ENCODE measurements at regions not wholly inside any gene's neighbourhood (a gene's known extent, or its start where the extent isn't known, plus 50 kb on each side); places are given as distances from the start of the nearest gene placed in this dataset.

DNA sequence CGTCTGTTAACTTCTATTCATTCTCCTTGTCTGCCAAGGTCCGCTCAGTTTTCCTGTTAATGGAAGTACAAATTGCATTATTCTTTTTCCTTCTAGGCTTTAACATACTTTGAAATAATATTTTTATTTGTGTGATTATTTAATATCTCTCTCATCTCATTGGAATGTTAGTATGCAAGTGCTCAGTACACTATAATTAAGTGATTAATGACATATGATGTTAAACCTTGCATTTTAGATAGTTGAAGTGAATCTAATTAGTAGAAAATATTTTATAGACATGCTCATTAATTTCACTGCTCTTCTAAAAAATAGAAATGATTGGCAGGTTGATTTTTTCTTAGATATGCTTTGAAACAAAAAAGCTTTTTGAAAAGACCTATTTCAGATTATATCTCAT, 1079.8 kb downstream of the RAPGEF2 start:
- no peaks in the 10 kb centered on the region for H3K36me3 ChIP-seq (ENCODE audit: insufficient read depth, low read length)
- no peaks in the 10 kb centered on the region for H3K27me3 ChIP-seq (ENCODE audit: insufficient read depth, low read length)
- no peaks in the 10 kb centered on the region for H3K79me2 ChIP-seq (ENCODE audit: control insufficient read depth, insufficient read depth, low read length, unreplicated experiment)
- peaks cover 4% of the 10 kb centered on the region for H3K4me1 ChIP-seq (ENCODE audit: control insufficient read depth, insufficient read depth, low read length, unreplicated experiment)
- H3K27ac ChIP-seq (ENCODE audit: low read depth, low read length) = no peak overlapping the region
- H3K4me3 ChIP-seq (ENCODE audit: low read depth, low read length) = no peak overlapping the region
- H2AFZ ChIP-seq (ENCODE audit: low read length, unreplicated experiment) = no peak overlapping the region

DNA sequence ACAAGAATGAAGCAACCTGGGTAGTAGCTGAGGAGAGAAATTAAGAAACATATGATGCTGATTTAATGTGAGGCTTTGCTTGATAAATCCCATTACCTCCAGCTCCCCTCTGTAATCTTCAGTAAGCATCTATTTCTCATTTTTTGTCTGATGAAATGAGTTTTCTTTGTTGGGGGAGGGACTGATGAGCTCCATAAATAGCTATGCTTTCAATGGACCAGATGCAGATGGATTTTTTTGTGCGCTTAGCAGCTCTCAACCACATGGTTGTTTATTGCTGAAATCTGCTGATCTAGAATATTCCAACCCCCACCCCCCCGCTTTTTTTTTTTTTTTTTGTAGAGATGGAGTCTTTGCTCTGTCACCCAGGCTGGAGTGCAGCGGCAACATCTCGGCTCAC, 1082.0 kb downstream of the RAPGEF2 start:
- Histone ChIP-seq H3K4me3 (ENCODE audit: low read depth, low read length) (no peak overlapping the region), H3K27ac (ENCODE audit: low read depth, low read length) (no peak overlapping the region), H3K4me1 (ENCODE audit: control insufficient read depth, insufficient read depth, low read length, unreplicated experiment) (peaks cover 3% of the 10 kb centered on the region), H3K36me3 (ENCODE audit: insufficient read depth, low read length) (no peaks in the 10 kb centered on the region), H3K27me3 (ENCODE audit: insufficient read depth, low read length) (no peaks in the 10 kb centered on the region), H3K79me2 (ENCODE audit: control insufficient read depth, insufficient read depth, low read length, unreplicated experiment) (no peaks in the 10 kb centered on the region), H2AFZ (ENCODE audit: low read length, unreplicated experiment) (no peak overlapping the region)

DNA sequence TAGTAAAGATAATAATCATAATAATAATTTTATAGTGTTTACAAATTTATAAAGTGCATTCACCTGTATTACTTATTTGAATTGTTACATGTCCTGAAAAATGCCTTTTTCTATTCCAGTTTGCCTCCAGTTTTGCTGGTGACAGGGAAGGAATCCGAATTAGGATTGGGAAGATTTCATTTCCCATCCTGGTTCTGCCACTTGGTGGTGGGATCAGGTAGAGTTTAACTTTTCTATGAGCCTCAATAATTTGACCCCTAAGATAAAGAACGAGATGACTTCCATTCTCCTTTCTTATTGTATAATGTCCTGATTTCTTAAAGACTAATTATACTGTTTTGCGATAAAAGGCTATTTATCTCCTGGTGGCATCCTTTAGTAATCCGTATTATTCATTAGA, 1090.9 kb downstream of the RAPGEF2 start:
- no peaks in the 10 kb centered on the region for H3K4me1 ChIP-seq (ENCODE audit: control insufficient read depth, insufficient read depth, low read length, unreplicated experiment)
- no peaks in the 10 kb centered on the region for H3K27me3 ChIP-seq (ENCODE audit: insufficient read depth, low read length)
- no peaks in the 10 kb centered on the region for H3K36me3 ChIP-seq (ENCODE audit: insufficient read depth, low read length)
- H3K4me3 ChIP-seq (ENCODE audit: low read depth, low read length) = no peak overlapping the region
- H3K27ac ChIP-seq (ENCODE audit: low read depth, low read length) = no peak overlapping the region
- H3K79me2 ChIP-seq (ENCODE audit: control insufficient read depth, insufficient read depth, low read length, unreplicated experiment) = no peaks in the 10 kb centered on the region
- H2AFZ ChIP-seq (ENCODE audit: low read length, unreplicated experiment) = no peak overlapping the region

DNA sequence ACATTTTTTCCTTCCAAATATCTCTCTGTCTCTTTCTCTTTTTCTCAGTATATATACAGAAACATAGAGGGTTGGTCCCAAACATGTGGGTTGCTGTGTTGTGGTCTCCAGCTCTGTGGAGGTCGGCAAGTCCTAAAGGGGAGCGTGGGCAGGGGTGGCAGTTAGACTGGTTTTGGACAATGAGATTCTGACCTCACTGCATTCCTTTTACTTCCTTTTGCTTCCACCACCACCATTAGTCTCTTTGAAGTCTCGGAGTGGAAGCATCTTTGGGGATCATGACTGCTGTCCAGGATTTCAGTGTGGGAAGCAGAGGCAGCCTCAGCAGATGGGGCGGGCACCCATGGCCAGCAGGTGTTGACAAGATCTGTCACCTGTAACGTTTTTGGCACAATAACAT, 1091.8 kb downstream of the RAPGEF2 start:
- no peak overlapping the region for H2AFZ ChIP-seq (ENCODE audit: low read length, unreplicated experiment)
- no peaks in the 10 kb centered on the region for H3K36me3 ChIP-seq (ENCODE audit: insufficient read depth, low read length)
- H3K27ac ChIP-seq (ENCODE audit: low read depth, low read length) = no peak overlapping the region
- H3K79me2 ChIP-seq (ENCODE audit: control insufficient read depth, insufficient read depth, low read length, unreplicated experiment) = no peaks in the 10 kb centered on the region
- no peaks in the 10 kb centered on the region for H3K4me1 ChIP-seq (ENCODE audit: control insufficient read depth, insufficient read depth, low read length, unreplicated experiment)
- H3K4me3 ChIP-seq (ENCODE audit: low read depth, low read length) = no peak overlapping the region
- no peaks in the 10 kb centered on the region for H3K27me3 ChIP-seq (ENCODE audit: insufficient read depth, low read length)

DNA sequence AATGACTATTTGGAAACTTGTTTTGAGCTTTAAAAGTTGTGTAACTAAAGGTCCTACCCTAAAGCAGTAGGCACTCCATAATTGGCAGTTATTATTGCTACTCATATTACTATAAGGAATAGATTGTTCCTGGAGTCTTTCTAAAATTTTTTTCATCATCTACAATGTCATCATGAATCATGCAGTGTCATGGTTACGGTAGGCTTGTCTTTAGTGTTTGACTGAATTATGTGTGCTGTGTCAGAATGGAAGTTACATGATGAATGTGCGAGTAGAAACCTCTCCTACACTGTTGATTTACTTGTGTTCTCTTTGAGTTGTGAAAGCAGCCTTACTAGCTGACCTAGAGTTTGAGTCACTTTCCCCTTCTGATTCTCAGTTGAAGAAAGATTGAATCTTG, 1099.9 kb downstream of the RAPGEF2 start:
- H3K79me2 ChIP-seq (ENCODE audit: control insufficient read depth, insufficient read depth, low read length, unreplicated experiment) = no peaks in the 10 kb centered on the region
- H3K4me3 ChIP-seq (ENCODE audit: low read depth, low read length) = no peak overlapping the region
- H3K27me3 ChIP-seq (ENCODE audit: insufficient read depth, low read length) = no peaks in the 10 kb centered on the region
- H3K27ac ChIP-seq (ENCODE audit: low read depth, low read length) = peak overlapping the region; percentile 59
- no peaks in the 10 kb centered on the region for H3K4me1 ChIP-seq (ENCODE audit: control insufficient read depth, insufficient read depth, low read length, unreplicated experiment)
- H3K36me3 ChIP-seq (ENCODE audit: insufficient read depth, low read length) = no peaks in the 10 kb centered on the region
- H2AFZ ChIP-seq (ENCODE audit: low read length, unreplicated experiment) = no peak overlapping the region

DNA sequence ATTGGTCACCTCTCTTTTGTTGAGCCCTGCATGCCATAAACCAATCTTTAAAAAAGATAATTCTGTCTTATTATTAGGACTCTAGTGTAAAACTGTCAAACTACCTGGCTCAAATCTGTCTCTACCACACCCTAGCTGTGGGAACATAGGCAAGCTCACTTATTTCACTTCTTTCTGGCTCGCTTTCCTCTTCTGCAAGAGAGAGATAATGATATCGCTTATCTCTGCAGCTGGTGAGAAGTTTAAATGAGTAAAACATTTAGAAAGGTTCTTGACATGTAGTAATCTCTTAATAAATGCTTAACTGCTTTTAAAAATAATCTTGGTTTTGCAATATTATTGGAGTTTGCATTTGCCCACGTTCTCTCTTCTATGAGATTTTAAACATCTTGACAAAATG, 1109.2 kb downstream of the RAPGEF2 start:
- Histone ChIP-seq H3K36me3 (ENCODE audit: insufficient read depth, low read length) (no peaks in the 10 kb centered on the region), H3K4me3 (ENCODE audit: low read depth, low read length) (no peak overlapping the region), H3K27ac (ENCODE audit: low read depth, low read length) (no peak overlapping the region), H3K4me1 (ENCODE audit: control insufficient read depth, insufficient read depth, low read length, unreplicated experiment) (no peaks in the 10 kb centered on the region), H2AFZ (ENCODE audit: low read length, unreplicated experiment) (no peak overlapping the region), H3K27me3 (ENCODE audit: insufficient read depth, low read length) (no peaks in the 10 kb centered on the region), H3K79me2 (ENCODE audit: control insufficient read depth, insufficient read depth, low read length, unreplicated experiment) (no peaks in the 10 kb centered on the region)

DNA sequence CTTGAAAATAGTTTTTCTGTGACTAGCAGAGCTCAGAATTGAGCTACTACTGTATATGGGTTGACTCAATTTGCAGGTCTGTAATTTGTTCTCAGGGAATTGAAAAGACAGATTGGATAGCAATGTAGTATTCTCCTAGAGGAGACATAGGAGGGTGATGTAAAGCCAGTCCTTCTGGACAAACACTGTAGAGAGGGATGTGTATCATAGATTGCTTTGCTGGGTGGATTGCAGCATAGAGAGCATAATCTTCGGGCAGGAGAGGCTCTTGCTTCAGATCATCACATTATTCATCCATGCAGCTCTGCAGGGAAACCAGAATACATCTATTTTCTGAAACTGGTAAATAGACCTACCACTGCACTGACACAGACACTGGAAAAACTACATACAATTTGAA, 1110.5 kb downstream of the RAPGEF2 start:
- H3K4me1 ChIP-seq (ENCODE audit: control insufficient read depth, insufficient read depth, low read length, unreplicated experiment) = no peaks in the 10 kb centered on the region
- no peaks in the 10 kb centered on the region for H3K36me3 ChIP-seq (ENCODE audit: insufficient read depth, low read length)
- no peak overlapping the region for H3K4me3 ChIP-seq (ENCODE audit: low read depth, low read length)
- H3K27me3 ChIP-seq (ENCODE audit: insufficient read depth, low read length) = no peaks in the 10 kb centered on the region
- no peak overlapping the region for H3K27ac ChIP-seq (ENCODE audit: low read depth, low read length)
- no peak overlapping the region for H2AFZ ChIP-seq (ENCODE audit: low read length, unreplicated experiment)
- no peaks in the 10 kb centered on the region for H3K79me2 ChIP-seq (ENCODE audit: control insufficient read depth, insufficient read depth, low read length, unreplicated experiment)

DNA sequence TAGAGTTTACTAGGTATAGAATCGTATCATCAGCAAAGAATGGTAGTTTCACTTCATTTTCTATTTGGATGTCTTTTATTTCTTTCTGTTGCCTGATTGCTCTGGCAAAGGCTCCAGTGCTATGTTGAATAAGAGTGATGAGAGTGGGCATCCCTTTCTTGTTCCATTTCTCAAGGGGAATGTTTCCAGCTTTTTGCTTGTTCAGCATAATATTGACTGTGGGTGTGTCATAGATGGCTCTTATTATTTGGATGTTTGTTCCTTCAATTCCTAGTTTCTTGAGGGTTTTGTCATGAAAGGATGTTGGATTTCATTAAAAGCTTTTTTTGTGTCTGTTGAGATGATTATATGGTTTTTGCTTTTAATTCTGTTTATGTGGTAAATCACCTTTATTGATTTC, 1114.5 kb downstream of the RAPGEF2 start:
- no peaks in the 10 kb centered on the region for H3K79me2 ChIP-seq (ENCODE audit: control insufficient read depth, insufficient read depth, low read length, unreplicated experiment)
- H3K4me1 ChIP-seq (ENCODE audit: control insufficient read depth, insufficient read depth, low read length, unreplicated experiment) = no peaks in the 10 kb centered on the region

DNA sequence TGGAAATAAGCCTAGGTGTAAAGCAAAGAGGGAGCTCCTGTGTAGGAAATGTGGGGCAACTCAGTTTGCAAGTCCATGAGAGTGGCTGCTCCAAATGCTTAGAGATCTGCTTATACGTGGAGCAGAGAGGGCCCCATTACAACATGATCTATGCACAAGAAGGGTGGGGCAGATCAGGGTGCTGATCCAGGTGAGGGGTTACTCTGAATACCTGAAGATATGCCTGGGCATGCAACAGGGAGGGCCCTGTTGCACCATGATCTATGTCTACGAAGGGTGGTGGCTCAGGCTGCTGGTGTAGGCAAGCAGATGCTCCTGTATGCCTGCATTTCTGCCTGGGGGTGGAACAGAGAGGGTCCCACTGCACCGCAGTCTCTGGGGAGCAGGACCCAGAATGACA, 1121.2 kb downstream of the RAPGEF2 start:
- H3K79me2 ChIP-seq (ENCODE audit: control insufficient read depth, insufficient read depth, low read length, unreplicated experiment) = no peaks in the 10 kb centered on the region
- no peak overlapping the region for H3K27ac ChIP-seq (ENCODE audit: low read depth, low read length)
- no peaks in the 10 kb centered on the region for H3K4me1 ChIP-seq (ENCODE audit: control insufficient read depth, insufficient read depth, low read length, unreplicated experiment)
- no peaks in the 10 kb centered on the region for H3K27me3 ChIP-seq (ENCODE audit: insufficient read depth, low read length)
- no peak overlapping the region for H3K4me3 ChIP-seq (ENCODE audit: low read depth, low read length)
- no peaks in the 10 kb centered on the region for H3K36me3 ChIP-seq (ENCODE audit: insufficient read depth, low read length)
- H2AFZ ChIP-seq (ENCODE audit: low read length, unreplicated experiment) = no peak overlapping the region

More for the DNA sequence above, 1114.5 kb downstream of the RAPGEF2 start:
- Histone ChIP-seq H3K27me3 (ENCODE audit: insufficient read depth, low read length) (no peaks in the 10 kb centered on the region), H3K36me3 (ENCODE audit: insufficient read depth, low read length) (no peaks in the 10 kb centered on the region), H3K27ac (ENCODE audit: low read depth, low read length) (no peak overlapping the region), H3K4me3 (ENCODE audit: low read depth, low read length) (no peak overlapping the region), H2AFZ (ENCODE audit: low read length, unreplicated experiment) (no peak overlapping the region)

DNA sequence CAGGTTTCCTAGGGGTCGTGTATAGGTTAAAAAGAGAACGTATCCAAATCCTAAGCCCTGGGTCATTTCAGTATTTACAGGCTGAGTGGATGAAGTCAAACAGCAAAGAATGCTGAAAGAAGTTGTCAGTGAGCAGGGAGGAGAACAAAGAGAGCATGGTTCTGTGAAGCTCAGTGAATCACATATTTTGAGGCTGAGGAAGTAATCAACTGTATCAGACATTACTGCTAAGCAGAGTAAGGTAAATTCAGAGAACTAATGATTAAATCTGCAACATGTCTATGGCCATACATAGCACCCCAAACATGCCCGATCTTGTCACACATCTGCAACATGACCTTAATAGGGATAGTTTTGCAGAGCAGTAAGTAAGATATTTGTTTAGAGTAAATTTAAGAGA, 1130.3 kb downstream of the RAPGEF2 start:
- H3K4me3 ChIP-seq (ENCODE audit: low read depth, low read length) = no peak overlapping the region
- H3K4me1 ChIP-seq (ENCODE audit: control insufficient read depth, insufficient read depth, low read length, unreplicated experiment) = no peaks in the 10 kb centered on the region
- H2AFZ ChIP-seq (ENCODE audit: low read length, unreplicated experiment) = no peak overlapping the region
- H3K36me3 ChIP-seq (ENCODE audit: insufficient read depth, low read length) = no peaks in the 10 kb centered on the region
- H3K27ac ChIP-seq (ENCODE audit: low read depth, low read length) = no peak overlapping the region
- H3K27me3 ChIP-seq (ENCODE audit: insufficient read depth, low read length) = no peaks in the 10 kb centered on the region
- no peaks in the 10 kb centered on the region for H3K79me2 ChIP-seq (ENCODE audit: control insufficient read depth, insufficient read depth, low read length, unreplicated experiment)

DNA sequence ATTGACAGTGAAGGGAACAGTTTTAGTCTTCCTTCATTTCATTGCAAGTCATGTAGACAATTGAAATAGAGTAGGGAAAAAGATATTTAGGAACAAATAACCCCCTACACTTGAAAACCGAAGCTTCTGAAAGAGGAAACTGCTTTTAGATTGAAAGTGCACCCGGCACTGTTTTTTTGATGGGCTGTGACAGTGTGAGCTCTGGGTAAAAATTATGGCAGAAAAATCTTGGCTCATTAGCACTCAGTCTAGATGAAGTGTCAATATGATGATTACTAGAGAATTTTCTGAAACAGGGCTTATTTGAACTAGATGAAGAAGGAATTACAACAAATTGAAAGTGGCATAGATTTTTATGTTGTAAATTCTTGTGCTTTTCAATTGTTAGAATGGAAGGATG, 1132.4 kb downstream of the RAPGEF2 start:
- no peaks in the 10 kb centered on the region for H3K4me1 ChIP-seq (ENCODE audit: control insufficient read depth, insufficient read depth, low read length, unreplicated experiment)
- no peak overlapping the region for H3K4me3 ChIP-seq (ENCODE audit: low read depth, low read length)
- no peaks in the 10 kb centered on the region for H3K36me3 ChIP-seq (ENCODE audit: insufficient read depth, low read length)
- no peaks in the 10 kb centered on the region for H3K27me3 ChIP-seq (ENCODE audit: insufficient read depth, low read length)
- H2AFZ ChIP-seq (ENCODE audit: low read length, unreplicated experiment) = no peak overlapping the region
- no peaks in the 10 kb centered on the region for H3K79me2 ChIP-seq (ENCODE audit: control insufficient read depth, insufficient read depth, low read length, unreplicated experiment)
- no peak overlapping the region for H3K27ac ChIP-seq (ENCODE audit: low read depth, low read length)

DNA sequence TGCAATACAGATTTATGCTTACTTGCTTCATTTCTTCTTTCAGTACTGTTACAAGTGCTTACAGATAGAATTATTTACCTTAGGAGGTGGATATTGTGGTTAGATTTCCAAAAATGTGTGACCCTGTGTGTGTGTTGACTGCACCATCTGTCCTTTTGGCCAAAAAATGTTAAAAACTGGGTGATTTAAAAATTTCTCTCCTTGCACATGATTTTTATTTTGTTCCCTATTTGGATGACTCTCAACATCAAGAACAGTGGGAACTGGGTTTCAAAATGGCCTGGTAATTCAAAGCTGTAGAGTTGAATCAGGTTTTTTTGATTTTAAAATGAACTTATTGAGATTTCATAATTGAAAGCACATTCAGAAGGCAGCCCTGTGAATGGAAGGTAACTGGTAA, 1132.9 kb downstream of the RAPGEF2 start:
- Histone ChIP-seq H3K4me3 (ENCODE audit: low read depth, low read length) (no peak overlapping the region), H3K27ac (ENCODE audit: low read depth, low read length) (no peak overlapping the region), H3K27me3 (ENCODE audit: insufficient read depth, low read length) (no peaks in the 10 kb centered on the region), H3K4me1 (ENCODE audit: control insufficient read depth, insufficient read depth, low read length, unreplicated experiment) (no peaks in the 10 kb centered on the region), H3K79me2 (ENCODE audit: control insufficient read depth, insufficient read depth, low read length, unreplicated experiment) (no peaks in the 10 kb centered on the region), H2AFZ (ENCODE audit: low read length, unreplicated experiment) (no peak overlapping the region), H3K36me3 (ENCODE audit: insufficient read depth, low read length) (no peaks in the 10 kb centered on the region)

Measured in ACC112 (cell line).